ENCODE measurements at regions not wholly inside any gene's neighbourhood (a gene's known extent, or its start where the extent isn't known, plus 50 kb on each side); places are given as distances from the start of the nearest gene placed in this dataset.

- no peak for DNase-seq (ENCODE audit: low read depth in 2 of 2)
Measured at GRCh38 chr19:30743702-30744101, 371.5 kb downstream of the ZNF536 start.

- no peak for DNase-seq (ENCODE audit: low read depth in 2 of 2)
Measured at GRCh38 chr19:30743011-30743410, 370.8 kb downstream of the ZNF536 start.

GRCh38 chr19:30742406-30742938 is 370.3 kb downstream of the ZNF536 start:
- DNase-seq (ENCODE audit: low read depth in 2 of 2), result no peak

GRCh38 chr19:30741566-30741965 is 369.4 kb downstream of the ZNF536 start:
- no peak for DNase-seq (ENCODE audit: low read depth in 2 of 2)

- no peak for DNase-seq (ENCODE audit: low read depth in 2 of 2)
Measured at GRCh38 chr19:30739394-30739793, 367.2 kb downstream of the ZNF536 start.

- DNase-seq (ENCODE audit: low read depth in 2 of 2), result no peak
Measured at GRCh38 chr19:30738047-30738446, 365.9 kb downstream of the ZNF536 start.

GRCh38 chr19:30734669-30735068 is 362.5 kb downstream of the ZNF536 start:
- DNase-seq (ENCODE audit: low read depth in 2 of 2), result no peak

GRCh38 chr19:30733826-30734550 is 361.8 kb downstream of the ZNF536 start:
- no peak for DNase-seq (ENCODE audit: low read depth in 2 of 2)

GRCh38 chr19:30731591-30731990 is 359.4 kb downstream of the ZNF536 start:
- DNase-seq (ENCODE audit: low read depth in 2 of 2), result no peak

GRCh38 chr19:30729451-30729850 is 357.3 kb downstream of the ZNF536 start:
- DNase-seq (ENCODE audit: low read depth in 2 of 2), result no peak

- DNase-seq (ENCODE audit: low read depth in 2 of 2), result no peak
Measured at GRCh38 chr19:30722761-30723160, 350.6 kb downstream of the ZNF536 start.

GRCh38 chr19:30722186-30722585 is 350.0 kb downstream of the ZNF536 start:
- no peak for DNase-seq (ENCODE audit: low read depth in 2 of 2)

GRCh38 chr19:30719999-30720345 is 347.8 kb downstream of the ZNF536 start:
- no peak for DNase-seq (ENCODE audit: low read depth in 2 of 2)

GRCh38 chr19:30719189-30719998 is 347.2 kb downstream of the ZNF536 start:
- DNase-seq (ENCODE audit: low read depth in 2 of 2), result no peak

- no peak for DNase-seq (ENCODE audit: low read depth in 2 of 2)
Measured at GRCh38 chr19:30718707-30719106, 346.5 kb downstream of the ZNF536 start.

GRCh38 chr19:30718014-30718413 is 345.8 kb downstream of the ZNF536 start:
- DNase-seq (ENCODE audit: low read depth in 2 of 2), result no peak

- no peak for DNase-seq (ENCODE audit: low read depth in 2 of 2)
Measured at GRCh38 chr19:30717381-30717780, 345.2 kb downstream of the ZNF536 start.

GRCh38 chr19:30712431-30713337 is 340.5 kb downstream of the ZNF536 start:
- DNase-seq (ENCODE audit: low read depth in 2 of 2), result no peak

- no peak for DNase-seq (ENCODE audit: low read depth in 2 of 2)
Measured at GRCh38 chr19:30711826-30712225, 339.6 kb downstream of the ZNF536 start.

- no peak for DNase-seq (ENCODE audit: low read depth in 2 of 2)
Measured at GRCh38 chr19:30711296-30711695, 339.1 kb downstream of the ZNF536 start.

- DNase-seq (ENCODE audit: low read depth in 2 of 2), result no peak
Measured at GRCh38 chr19:30710721-30711120, 338.5 kb downstream of the ZNF536 start.

Measured in activated CD8-positive, alpha-beta memory T cell treated with anti-CD3 and anti-CD28 coated beads for 4 hours (primary cell).